Activated CD8-positive, alpha-beta T cell treated with anti-CD3 and anti-CD28 coated beads, Interleukin-2, amount 10 ng/mL, durations not matched to agents 7 days and 5 days (primary cell): ENCODE measurements at regions not wholly inside any gene's neighbourhood (a gene's known extent, or its start where the extent isn't known, plus 50 kb on each side); places are given as distances from the start of the nearest gene placed in this dataset.

ENCODE experiments used
- ATAC-seq: fragments of 150-1000 bp; cut with Tn5 transposase; one replicate; pipeline ENCODE4 v1.10.0; 2021; ENCODE audit warnings: moderate library complexity
- CTCF ChIA-PET: fragments of 350-600 bp; sonication (Branson Sonifier 250); formaldehyde crosslinking; loops from one replicate; lab custom pipeline; 2021; ENCODE audit warnings: antibody characterized with exemption; lab: Charles Lee
- POLR2A ChIA-PET: fragments of 350-600 bp; sonication (Branson Sonifier 250); formaldehyde crosslinking; loops from one replicate; lab custom pipeline; 2021; ENCODE audit warnings: antibody characterized with exemption; lab: Charles Lee
- DNase-seq: peaks from one replicate; pipeline ENCODE4 v3.0.0-alpha.2; 2020
- H3K27ac Mint-ChIP-seq: one replicate; pipeline ENCODE4 v1.8.0; 2021; ENCODE audit warnings: mild to moderate bottlenecking, mixed read lengths
- H3K27me3 Mint-ChIP-seq: one replicate; pipeline ENCODE4 v1.8.0; 2021; ENCODE audit warnings: low read depth, mixed read lengths
- H3K36me3 Mint-ChIP-seq: one replicate; pipeline ENCODE4 v1.8.0; 2021; ENCODE audit warnings: low read depth, mixed read lengths
- H3K4me1 Mint-ChIP-seq: one replicate; pipeline ENCODE4 v1.8.0; 2021; ENCODE audit warnings: low read depth, mixed read lengths
- H3K4me3 Mint-ChIP-seq: one replicate; pipeline ENCODE4 v1.8.0; 2021; ENCODE audit warnings: mild to moderate bottlenecking, mixed read lengths
- H3K9me3 Mint-ChIP-seq: one replicate; pipeline ENCODE4 v1.8.0; 2022; ENCODE audit warnings: mixed read lengths; ENCODE audit not compliant: insufficient read depth

DNA sequence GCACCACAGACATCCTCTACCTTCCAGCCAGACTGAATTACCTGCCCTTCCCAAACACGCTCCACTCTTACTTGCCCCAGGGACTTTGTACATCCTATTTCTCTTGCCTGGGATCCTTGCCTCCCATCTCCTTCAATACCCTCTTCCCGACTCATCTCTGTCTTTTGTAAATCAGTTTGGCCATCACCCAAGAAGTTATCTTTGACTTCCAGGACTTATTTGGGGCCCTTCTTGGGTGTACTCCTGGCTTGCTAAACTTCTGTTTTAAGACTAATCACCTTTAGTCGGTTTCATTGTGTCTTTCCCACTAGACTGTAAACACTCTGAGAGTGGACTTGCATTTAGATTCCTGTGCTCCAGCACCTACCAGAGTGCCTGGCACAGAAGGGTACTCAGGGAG, 545.6 kb downstream of the ACTL7B start:
- H3K4me1 Mint-ChIP-seq, result no peaks in the 10 kb centered on the region
- H3K9me3 Mint-ChIP-seq, result no peaks in the 10 kb centered on the region
- H3K36me3 Mint-ChIP-seq, result no peaks in the 10 kb centered on the region
- H3K4me3 Mint-ChIP-seq, result no peak overlapping the region
- POLR2A ChIA-PET, result no interaction called here
- no peak for ATAC-seq
- no peak overlapping the region for H3K27ac Mint-ChIP-seq
- no peak for DNase-seq
- no peaks in the 10 kb centered on the region for H3K27me3 Mint-ChIP-seq
- CTCF ChIA-PET, result no interaction called here

DNA sequence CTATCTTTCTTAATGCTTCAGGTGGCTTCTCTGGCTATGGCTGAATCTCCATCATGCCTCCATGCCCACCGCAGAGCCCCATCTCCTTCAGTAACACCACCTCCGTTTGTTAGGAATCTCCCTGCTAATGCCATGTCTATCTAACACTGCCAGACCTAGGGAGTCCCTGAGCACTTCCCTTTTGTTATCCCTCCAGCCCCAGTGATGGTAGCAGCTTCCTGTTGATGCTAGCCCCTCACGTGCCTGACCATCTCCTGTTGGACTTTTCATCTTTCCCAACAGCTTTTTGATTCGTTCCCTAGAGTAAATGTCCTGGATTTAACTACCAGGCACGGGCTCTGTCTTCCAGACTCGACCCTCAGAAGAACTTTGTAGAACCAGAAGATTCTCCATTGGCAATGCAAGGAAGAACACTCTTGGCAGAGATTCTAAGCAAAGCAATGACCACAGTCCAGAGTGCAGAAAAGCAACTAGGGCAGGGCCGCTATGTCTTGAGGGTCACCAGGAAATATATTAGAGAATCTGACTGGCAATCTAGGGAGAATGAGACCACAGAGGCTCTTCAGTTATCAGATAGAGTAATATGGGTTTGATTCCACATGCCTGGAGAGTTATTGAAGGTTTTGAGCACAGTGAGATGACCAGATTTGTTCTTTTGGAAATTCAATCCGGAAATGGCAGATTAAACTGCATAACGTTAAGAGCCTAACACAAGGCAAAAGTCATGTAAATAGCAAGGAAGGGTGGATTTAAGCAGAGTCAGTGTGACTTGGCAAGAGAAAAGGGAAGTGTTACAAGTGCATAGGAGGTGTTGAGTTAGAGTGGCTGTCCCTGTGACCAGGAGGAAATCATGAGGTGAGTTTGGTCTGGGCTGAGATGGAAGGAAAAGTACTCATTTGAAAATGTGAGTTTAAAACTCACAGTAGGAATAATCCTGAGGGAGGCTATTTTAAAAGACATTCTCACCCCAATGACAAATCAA, 555.2 kb downstream of the ACTL7B start:
- Mint-ChIP-seq H3K27me3 (no peaks in the 10 kb centered on the region), H3K9me3 (no peaks in the 10 kb centered on the region), H3K27ac (no peak overlapping the region), H3K36me3 (no peaks in the 10 kb centered on the region), H3K4me1 (no peaks in the 10 kb centered on the region), H3K4me3 (no peak overlapping the region)
- DNase-seq (no peak), ATAC-seq (no peak)
- ChIA-PET CTCF (no interaction called here), POLR2A (no interaction called here)

DNA sequence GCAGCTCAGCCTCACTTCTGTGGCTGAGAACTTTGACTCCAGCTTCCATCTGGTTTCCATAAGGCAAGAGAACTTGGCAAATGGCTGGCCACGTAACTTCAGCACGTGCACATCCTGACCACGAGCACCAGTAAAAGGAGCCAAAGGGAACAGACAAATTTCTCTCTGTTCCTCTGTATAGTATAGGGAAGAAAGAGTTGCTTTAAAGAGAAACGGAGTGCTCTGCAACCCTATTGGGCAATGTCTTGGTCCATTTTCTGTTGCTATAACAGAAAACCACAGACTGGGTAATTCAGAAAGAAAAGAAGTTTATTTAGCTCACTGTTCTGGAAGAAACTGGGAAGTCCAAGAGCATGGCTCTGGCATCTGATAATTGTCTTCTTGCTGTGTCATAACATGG, 558.7 kb downstream of the ACTL7B start:
- no peaks in the 10 kb centered on the region for H3K4me1 Mint-ChIP-seq
- CTCF ChIA-PET, result interaction anchor here (0.7 kb wide), 1 partner anchor 35 kb away, joined by 3 read pairs; no protein-coding TSS in a partner anchor
- no peak overlapping the region for H3K27ac Mint-ChIP-seq
- H3K4me3 Mint-ChIP-seq, result no peak overlapping the region
- no peaks in the 10 kb centered on the region for H3K27me3 Mint-ChIP-seq
- ATAC-seq (no peak), DNase-seq (no peak)
- no peaks in the 10 kb centered on the region for H3K36me3 Mint-ChIP-seq
- H3K9me3 Mint-ChIP-seq, result no peaks in the 10 kb centered on the region
- POLR2A ChIA-PET, result no interaction called here

DNA sequence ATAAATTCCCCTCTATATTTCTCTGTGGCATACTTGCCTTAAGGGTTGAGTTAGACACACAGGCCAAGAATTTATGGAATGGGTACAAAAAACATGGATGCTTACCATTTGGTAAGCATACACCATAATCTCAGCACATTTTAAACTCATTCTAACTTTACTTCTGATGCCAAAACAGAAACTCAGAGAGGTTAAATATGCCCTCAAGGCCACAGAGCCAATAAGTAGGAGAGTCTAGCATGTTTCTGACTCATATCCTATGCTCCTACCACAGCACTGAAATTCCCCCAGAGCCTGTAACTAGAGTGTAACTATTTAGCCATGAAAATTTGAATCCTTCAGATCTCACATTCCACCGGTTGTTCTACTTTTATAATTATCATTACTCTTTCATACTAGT, 559.7 kb downstream of the ACTL7B start:
- DNase-seq, result no peak
- Mint-ChIP-seq H3K27me3 (no peaks in the 10 kb centered on the region), H3K4me1 (no peaks in the 10 kb centered on the region), H3K9me3 (no peaks in the 10 kb centered on the region), H3K4me3 (no peak overlapping the region), H3K27ac (no peak overlapping the region), H3K36me3 (no peaks in the 10 kb centered on the region)
- POLR2A ChIA-PET, result no interaction called here
- CTCF ChIA-PET, result no interaction called here
- no peak for ATAC-seq

DNA sequence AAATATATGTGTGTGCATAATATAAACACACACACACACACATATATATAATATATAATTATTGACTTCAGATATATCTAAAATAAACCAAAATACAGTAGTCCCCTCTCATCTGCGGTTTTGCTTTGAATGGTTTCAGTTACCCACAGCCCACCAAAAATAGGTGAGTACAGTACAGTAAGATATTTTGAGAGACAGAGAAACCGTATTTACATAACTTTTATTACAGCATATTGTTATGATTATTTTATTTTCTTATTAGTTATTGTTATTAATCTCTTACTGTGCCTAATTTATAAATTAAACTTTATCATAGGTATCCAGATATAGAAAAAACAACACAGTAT, 564.2 kb downstream of the ACTL7B start:
- H3K4me3 Mint-ChIP-seq, result no peak overlapping the region

DNA sequence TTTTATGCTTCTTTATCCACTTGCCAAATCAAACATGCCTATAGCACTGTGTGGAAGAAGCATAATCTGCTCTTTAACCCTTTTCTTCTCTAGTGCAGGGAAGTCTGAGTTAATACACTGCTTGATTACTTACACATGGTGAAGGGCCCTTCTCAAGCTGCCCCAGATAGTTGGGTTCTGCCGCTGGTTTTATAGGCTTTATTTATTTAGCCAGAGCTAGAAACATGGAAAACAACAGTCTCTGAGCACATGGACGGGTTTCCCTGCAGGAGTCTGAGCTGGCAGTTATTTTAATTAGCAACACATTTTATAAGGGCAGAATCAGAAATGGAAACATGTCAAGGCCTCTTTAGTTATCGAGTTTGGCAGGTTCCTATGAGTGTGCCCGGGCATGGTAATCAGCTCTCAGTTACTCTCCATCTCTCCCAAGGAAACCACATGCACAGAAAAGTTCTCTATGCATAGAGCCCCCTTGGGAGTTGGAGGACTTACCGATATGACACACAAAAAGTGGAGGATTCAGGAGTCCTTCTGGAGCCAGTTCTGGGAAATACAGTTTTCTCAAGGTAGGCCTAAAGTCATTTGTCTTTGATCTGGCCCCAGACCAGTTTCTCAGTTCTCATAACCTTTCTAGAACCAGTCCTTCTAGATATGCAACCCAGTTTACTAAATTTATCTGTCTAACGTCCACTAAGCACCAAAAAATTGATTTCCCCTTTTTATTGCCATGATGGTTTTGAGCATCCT, 564.8 kb downstream of the ACTL7B start:
- ATAC-seq (no peak), DNase-seq (no peak)
- no peaks in the 10 kb centered on the region for H3K27me3 Mint-ChIP-seq
- no peaks in the 10 kb centered on the region for H3K4me1 Mint-ChIP-seq
- no peaks in the 10 kb centered on the region for H3K9me3 Mint-ChIP-seq
- H3K36me3 Mint-ChIP-seq, result no peaks in the 10 kb centered on the region
- ChIA-PET POLR2A (no interaction called here), CTCF (no interaction called here)
- H3K27ac Mint-ChIP-seq, result no peak overlapping the region
- H3K4me3 Mint-ChIP-seq, result no peak overlapping the region

More for the DNA sequence above, 564.2 kb downstream of the ACTL7B start:
- Mint-ChIP-seq H3K9me3 (no peaks in the 10 kb centered on the region), H3K36me3 (no peaks in the 10 kb centered on the region), H3K27ac (no peak overlapping the region), H3K4me1 (no peaks in the 10 kb centered on the region), H3K27me3 (no peaks in the 10 kb centered on the region)
- ATAC-seq, result no peak
- ChIA-PET CTCF (interaction anchor here (0.7 kb wide), 1 partner anchor 8 kb away, joined by 3 read pairs; no protein-coding TSS in a partner anchor), POLR2A (no interaction called here)
- DNase-seq, result no peak

DNA sequence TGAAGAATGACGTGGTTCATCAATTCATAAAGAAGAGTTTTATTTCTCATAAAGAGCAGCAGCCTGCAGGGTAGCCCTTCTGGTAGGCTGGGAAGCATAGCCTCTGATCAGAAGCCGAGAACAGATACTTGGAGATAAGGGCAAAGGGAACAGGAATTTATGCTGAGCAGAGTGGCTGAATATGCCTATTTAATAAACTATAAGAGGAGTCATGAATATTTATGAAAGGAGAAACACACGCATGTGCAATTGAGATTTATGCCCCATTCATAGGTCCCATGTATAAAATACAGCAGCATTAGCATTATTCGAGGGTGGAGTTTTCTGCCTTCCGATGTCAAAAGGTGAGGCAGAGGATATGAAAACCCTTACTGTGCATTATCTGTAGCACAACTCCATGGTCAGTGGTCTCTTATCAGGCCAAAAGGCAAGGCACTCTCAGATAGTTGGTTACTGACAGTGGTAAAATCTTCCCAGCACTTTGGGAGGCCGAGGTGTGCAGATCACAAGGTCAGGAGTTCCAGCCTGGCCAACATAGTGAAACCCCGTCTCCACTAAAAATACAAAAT, 569.1 kb downstream of the ACTL7B start:
- Mint-ChIP-seq H3K4me3 (no peak overlapping the region), H3K27me3 (no peaks in the 10 kb centered on the region), H3K9me3 (no peaks in the 10 kb centered on the region), H3K36me3 (no peaks in the 10 kb centered on the region), H3K4me1 (no peaks in the 10 kb centered on the region), H3K27ac (no peak overlapping the region)
- DNase-seq (no peak), ATAC-seq (no peak)
- POLR2A ChIA-PET, result no interaction called here
- CTCF ChIA-PET, result no interaction called here

DNA sequence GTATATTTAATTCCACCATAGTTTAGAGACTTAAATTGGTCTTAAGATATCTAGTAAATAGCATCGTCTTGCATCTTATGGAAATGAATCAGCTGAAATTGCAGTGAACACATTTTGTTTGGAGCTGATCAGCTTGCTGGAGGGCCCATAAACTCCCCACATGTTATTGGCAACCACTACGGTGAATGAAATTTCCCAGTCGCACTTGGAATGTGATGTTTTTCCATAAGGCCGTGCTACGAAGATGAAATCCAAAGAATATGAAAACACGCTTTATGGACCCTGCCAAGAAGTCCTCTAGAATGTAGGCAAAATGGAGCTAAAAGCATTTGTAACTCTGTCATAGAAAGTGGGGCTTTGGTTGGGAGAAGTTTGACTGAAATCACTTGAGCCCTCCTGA, 572.1 kb downstream of the ACTL7B start:
- H3K4me3 Mint-ChIP-seq, result no peak overlapping the region
- no peak for DNase-seq
- ChIA-PET CTCF (interaction anchor here (1.0 to 1.6 kb wide), 2 partner anchors 8 to 90 kb away, joined by 3 read pairs; no protein-coding TSS in a partner anchor), POLR2A (no interaction called here)
- no peak for ATAC-seq
- H3K4me1 Mint-ChIP-seq, result no peaks in the 10 kb centered on the region
- H3K27ac Mint-ChIP-seq, result no peak overlapping the region
- no peaks in the 10 kb centered on the region for H3K27me3 Mint-ChIP-seq
- H3K9me3 Mint-ChIP-seq, result no peaks in the 10 kb centered on the region
- no peaks in the 10 kb centered on the region for H3K36me3 Mint-ChIP-seq

DNA sequence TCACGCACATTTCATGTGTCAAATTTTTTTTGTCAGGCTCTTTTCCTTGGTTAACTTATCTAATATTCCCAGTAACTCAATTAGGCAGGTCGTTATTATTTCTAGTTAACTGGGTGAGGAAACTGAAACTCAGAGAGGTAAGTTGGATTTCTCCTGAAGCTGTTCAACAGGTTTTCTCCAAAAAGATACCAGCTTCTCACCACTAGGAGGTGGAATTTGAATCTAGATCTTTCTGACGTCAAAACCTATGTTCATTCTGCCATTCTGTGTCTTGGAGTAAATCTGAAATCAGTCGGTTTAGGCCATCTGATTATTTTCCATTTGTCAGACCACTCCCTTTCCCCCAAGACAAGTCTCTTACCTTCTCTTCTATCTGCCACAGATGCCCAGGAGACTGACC, 572.9 kb downstream of the ACTL7B start:
- Mint-ChIP-seq H3K4me1 (no peaks in the 10 kb centered on the region), H3K27me3 (no peaks in the 10 kb centered on the region), H3K36me3 (no peaks in the 10 kb centered on the region), H3K4me3 (no peak overlapping the region), H3K27ac (no peak overlapping the region), H3K9me3 (no peaks in the 10 kb centered on the region)
- CTCF ChIA-PET, result interaction anchor here (1.0 to 1.6 kb wide), 2 partner anchors 9 to 91 kb away, joined by 3 read pairs; no protein-coding TSS in a partner anchor
- ATAC-seq, result no peak
- no peak for DNase-seq
- POLR2A ChIA-PET, result no interaction called here

DNA sequence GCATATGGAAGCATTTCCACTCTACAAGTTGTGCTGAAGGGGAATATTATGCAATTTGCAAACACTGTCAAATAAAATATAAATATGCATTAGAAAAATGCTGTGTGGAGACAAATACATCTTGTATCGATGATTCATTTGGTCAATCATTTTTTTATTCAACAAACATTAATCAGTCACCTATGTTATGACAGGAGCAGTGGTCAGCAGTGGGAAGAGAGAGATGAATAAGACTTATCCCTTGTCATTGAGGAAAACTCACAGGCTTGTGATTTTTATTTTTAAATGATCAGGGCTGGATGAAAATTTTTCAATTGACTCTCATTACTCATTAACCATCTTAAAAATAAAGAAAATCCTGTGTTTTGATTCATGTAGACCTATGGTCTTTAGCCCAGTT, 574.1 kb downstream of the ACTL7B start:
- DNase-seq (no peak), ATAC-seq (no peak)
- Mint-ChIP-seq H3K4me3 (no peak overlapping the region), H3K9me3 (no peaks in the 10 kb centered on the region), H3K36me3 (no peaks in the 10 kb centered on the region), H3K27ac (no peak overlapping the region), H3K27me3 (no peaks in the 10 kb centered on the region), H3K4me1 (no peaks in the 10 kb centered on the region)
- CTCF ChIA-PET, result no interaction called here
- POLR2A ChIA-PET, result no interaction called here

DNA sequence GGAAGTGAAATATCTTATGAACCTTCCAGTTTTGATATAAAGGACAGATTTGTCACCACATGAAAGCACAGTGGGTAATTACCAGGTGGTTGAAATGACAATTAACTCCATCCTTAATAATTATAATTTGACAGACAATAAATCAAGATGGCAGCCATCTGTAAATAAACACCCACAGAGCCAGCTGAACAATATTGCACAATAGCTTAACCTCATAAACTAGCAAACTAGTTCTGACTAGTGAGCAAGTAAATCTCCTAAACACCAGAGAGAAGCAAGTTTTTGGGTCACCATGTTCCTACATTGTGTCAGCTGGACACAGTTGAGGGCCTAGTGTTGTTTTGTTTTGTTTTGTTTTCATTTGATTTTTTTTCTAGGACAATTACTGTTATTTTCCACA, 577.4 kb downstream of the ACTL7B start:
- Mint-ChIP-seq H3K4me3 (no peak overlapping the region), H3K9me3 (no peaks in the 10 kb centered on the region), H3K4me1 (no peaks in the 10 kb centered on the region), H3K27ac (no peak overlapping the region), H3K36me3 (no peaks in the 10 kb centered on the region), H3K27me3 (no peaks in the 10 kb centered on the region)
- DNase-seq (no peak), ATAC-seq (no peak)
- POLR2A ChIA-PET, result no interaction called here
- CTCF ChIA-PET, result no interaction called here

DNA sequence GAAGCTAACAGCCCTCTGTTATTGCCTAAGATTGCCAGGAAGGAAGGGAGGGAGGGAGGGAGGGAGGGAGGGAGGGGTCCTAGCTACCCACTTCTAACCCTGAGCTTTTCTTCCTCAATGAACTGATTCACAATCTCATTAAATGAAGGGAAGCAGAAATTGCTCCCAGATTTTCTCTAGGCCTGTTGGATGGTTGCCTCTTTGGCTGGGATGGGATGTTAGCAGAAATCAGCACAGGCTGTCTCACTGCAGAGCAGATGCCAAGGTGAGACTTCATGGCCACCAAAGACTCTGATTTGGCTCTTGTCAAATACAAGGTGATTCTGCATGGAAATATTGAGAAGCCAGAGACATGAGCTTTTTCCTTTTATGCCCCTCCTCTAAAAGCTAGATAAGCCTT, 578.6 kb downstream of the ACTL7B start:
- H3K4me3 Mint-ChIP-seq, result no peak overlapping the region
- no peaks in the 10 kb centered on the region for H3K27me3 Mint-ChIP-seq
- DNase-seq, result no peak
- ATAC-seq, result no peak
- H3K36me3 Mint-ChIP-seq, result no peaks in the 10 kb centered on the region
- H3K27ac Mint-ChIP-seq, result no peak overlapping the region
- CTCF ChIA-PET, result no interaction called here
- H3K9me3 Mint-ChIP-seq, result no peaks in the 10 kb centered on the region
- POLR2A ChIA-PET, result no interaction called here
- H3K4me1 Mint-ChIP-seq, result no peaks in the 10 kb centered on the region
